ENCODE measurements at regions not wholly inside any gene's neighbourhood (a gene's known extent, or its start where the extent isn't known, plus 50 kb on each side); places are given as distances from the start of the nearest gene placed in this dataset.

DNA sequence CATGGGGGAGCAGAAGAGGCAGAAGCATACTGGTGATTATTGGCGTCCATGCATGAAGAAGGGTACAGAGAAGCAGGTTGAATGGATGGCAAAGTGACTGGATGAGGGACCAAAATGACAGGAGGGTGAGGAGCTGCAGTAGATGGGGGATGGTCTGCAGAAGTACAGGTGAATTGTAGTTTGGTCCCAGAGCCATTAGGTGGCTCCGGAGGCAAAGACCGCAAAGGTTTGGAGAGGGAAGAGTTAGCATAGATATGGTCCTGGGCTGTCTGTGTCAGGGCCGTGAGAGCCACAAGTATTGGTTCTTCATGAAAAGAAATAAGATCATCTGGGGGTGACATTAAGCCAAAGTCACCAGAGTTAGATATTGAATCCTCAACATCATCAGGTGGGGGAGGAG is 59.0 kb upstream of the ZNF726 start:
- no peak for DNase-seq (ENCODE audit: low spot score)

DNA sequence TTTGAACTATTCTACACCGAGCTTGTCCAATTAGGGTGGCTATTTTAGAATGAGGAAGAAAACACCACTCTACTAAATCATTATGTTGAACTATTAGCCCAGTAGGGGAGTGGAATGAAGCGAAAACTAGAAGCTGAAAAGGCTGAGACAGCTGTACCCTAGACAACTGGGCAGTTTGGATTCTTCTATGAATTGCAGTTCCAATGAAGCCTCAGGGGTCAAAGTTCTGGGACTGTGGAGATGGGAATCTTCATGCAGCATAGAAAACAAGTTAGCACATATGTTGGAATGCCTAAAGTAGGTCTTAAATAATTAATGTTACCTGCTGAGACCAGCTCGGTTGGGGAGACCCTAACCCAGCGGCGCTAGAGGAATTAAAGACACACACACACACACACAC is 62.7 kb upstream of the ZNF726 start:
- DNase-seq (ENCODE audit: low spot score) = no peak

DNA sequence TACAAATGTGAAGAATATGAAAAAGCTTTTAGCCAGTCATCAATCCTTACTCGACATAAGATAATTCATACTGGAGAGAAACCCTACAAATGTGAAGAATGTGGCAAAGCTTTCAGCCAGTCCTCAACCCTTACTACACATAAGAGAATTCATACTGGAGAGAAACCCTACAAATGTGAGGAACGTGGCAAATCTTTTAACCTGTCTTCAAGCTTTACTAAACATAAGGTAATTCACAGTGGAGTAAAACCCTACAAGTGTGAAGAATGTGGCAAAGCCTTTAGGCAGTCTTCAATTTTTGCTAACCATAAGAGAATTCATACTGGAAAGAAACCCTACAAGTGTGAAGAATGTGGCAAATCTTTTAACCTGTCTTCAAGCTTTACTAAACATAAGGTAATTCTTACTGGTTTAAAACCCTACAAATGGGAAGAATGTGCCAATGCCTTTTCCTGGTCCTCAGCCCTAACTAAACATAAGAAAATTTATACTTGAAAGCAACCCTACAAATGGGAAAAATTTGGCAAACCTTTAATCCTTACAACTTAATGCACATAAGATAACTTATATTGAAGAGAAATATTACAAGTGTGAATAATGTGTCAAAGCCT is 74.1 kb upstream of the ZNF681 start:
- no peak for DNase-seq (ENCODE audit: low spot score)

DNA sequence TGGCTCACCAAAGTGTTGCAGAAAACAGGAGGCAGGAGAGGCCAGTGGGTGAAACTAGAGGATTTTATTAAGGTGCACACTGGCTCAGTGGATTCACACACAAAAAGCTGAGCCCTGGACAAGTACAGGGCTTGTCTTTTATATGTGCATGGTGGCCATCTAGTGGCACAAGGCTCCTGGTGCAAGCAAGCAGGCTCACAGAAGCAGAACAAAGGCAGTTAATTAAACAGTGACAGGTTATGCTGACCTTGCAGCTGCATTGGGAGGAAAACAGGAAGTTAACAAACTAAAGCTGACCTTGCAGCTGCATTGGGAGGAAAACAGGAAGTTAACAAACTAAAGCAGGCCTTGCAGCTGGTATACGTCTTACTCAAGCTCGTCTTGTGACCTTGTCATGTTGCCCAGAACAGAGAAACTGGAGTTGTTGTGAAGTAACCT is 65.3 kb upstream of the ZNF681 start:
- DNase-seq (ENCODE audit: low spot score) = no peak

DNA sequence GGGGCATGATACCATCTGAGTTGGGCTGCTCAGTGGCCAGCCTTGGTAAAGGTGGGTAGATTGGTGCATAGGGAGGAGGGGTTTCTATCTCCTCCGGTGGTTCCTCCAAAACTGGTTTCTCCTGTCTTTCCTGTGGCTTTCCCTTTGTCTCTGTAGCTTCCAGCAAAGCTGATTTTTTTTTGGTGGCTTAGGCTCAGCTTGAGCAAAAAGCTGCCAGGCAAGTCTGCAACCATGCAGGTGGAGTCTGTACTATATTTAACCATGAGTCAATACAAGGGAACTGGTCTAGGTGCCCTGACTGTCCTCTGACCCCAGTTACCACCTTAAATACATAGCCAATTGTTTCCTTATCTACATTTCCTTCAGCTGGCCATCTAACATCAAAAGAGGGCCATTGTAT is 64.0 kb upstream of the ZNF681 start:
- no peak for DNase-seq (ENCODE audit: low spot score)

DNA sequence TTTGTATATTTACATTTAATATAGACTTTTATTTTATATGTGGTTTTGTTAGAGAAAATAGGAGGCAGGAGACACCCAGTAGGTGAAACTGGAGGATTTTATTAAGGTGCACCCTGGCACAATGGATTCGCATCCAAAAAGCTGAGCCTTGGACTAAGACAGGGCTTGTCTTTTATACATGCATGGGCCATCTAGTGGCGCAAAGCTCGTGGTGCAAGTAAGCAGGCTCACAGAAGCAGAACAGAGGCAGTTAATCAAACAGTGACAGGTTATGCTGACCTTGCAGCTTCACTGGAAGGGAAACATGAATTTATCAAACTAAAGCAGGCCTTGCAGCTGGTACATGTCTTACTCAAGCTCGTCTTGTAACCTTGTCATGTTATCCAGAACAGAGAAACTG is 58.8 kb upstream of the ZNF681 start:
- DNase-seq (ENCODE audit: low spot score) = peak; percentile 7

DNA sequence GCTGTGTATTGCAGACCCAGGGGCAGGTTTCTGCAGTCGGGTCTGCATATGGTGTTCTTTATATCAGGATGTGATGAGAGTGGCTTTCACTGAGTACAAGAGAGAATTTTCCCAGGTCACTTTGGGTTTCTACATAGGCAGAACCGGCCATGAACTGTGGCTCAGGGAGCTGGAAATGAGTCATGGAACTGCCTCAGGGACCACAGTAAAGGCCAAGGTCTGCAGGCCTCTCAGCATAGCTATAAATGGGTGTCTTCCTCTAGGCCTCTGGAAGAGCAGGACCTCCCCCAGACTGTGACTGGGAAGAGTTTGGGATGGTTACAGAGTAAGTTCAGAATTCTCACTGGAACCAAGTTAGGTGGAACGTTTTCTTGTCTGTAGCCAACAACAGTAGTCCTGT is 51.8 kb upstream of the ZNF681 start:
- DNase-seq (ENCODE audit: low spot score) = no peak
